PC-3 (cell line): ENCODE measurements at regions not wholly inside any gene's neighbourhood (a gene's known extent, or its start where the extent isn't known, plus 50 kb on each side); places are given as distances from the start of the nearest gene placed in this dataset.

Experiments used
- ATAC-seq: fragments of 200-7000 bp; cut with Tn5 transposase; 2 replicates; pipeline ENCODE4 v1.9.1; 2020; ENCODE audit warnings: mild to moderate bottlenecking, moderate library complexity
- BruUV-seq: library from RNA; stranded (reverse); fragments of 400-500 nt; replicated peaks from 2 replicates; lab custom pipeline; 2021; lab: Mats Ljungman, UMichigan
- CTCF ChIA-PET: fragments of 300-600 bp; sonication (Branson Sonifier 250); formaldehyde crosslinking; loops from one replicate; lab custom pipeline; 2022; ENCODE audit warnings: antibody characterized with exemption; lab: Charles Lee
- POLR2A ChIA-PET: fragments of 300-600 bp; sonication (Branson Sonifier 250); formaldehyde crosslinking; loops from one replicate; lab custom pipeline; 2022; ENCODE audit warnings: antibody characterized with exemption; ENCODE audit not compliant: unreplicated experiment; lab: Charles Lee
- DNase-seq: peaks from one replicate; pipeline ENCODE4 v3.0.0-alpha.2; 2015
- H2AFZ ChIP-seq: fragments of 300-600 bp; sonication (generic); 2 replicates; pipeline ENCODE4 v1.6.0; 2016; ENCODE audit warnings: antibody characterized with exemption, low read length
- H3F3A ChIP-seq: fragments of 300-600 bp; sonication (generic); one replicate; pipeline ENCODE4 v1.6.0; 2017; ENCODE audit warnings: antibody characterized with exemption, low read length, control low read depth, mild to moderate bottlenecking; ENCODE audit not compliant: unreplicated experiment
- H3K27ac ChIP-seq: fragments of 300-600 bp; sonication (generic); 2 replicates; pipeline ENCODE4 v1.5.1; 2016; ENCODE audit warnings: mild to moderate bottlenecking, low read length
- H3K27me3 ChIP-seq: fragments of 300-600 bp; sonication (generic); 2 replicates; pipeline ENCODE4 v1.6.1; 2016; ENCODE audit warnings: low read length, mixed read lengths
- H3K36me3 ChIP-seq: fragments of 300-600 bp; sonication (generic); 2 replicates; pipeline ENCODE4 v1.6.1; 2016; ENCODE audit warnings: low read depth, mixed run types, low read length, mixed read lengths
- H3K4me1 ChIP-seq: fragments of 300-600 bp; sonication (generic); 2 replicates; pipeline ENCODE4 v1.5.1; 2016; ENCODE audit warnings: low read length; ENCODE audit not compliant: insufficient read depth
- H3K4me2 ChIP-seq: fragments of 300-600 bp; sonication (generic); 2 replicates; pipeline ENCODE4 v1.6.0; 2016; ENCODE audit warnings: low read length
- H3K4me3 ChIP-seq: fragments of 300-600 bp; sonication (generic); 2 replicates; pipeline ENCODE4 v1.5.1; 2016; ENCODE audit warnings: mild to moderate bottlenecking, low read length, mixed read lengths
- H3K79me2 ChIP-seq: fragments of 300-600 bp; sonication (generic); 2 replicates; pipeline ENCODE4 v1.6.1; 2017; ENCODE audit warnings: low read length, mixed read lengths
- H3K9ac ChIP-seq: fragments of 300-600 bp; sonication (generic); 2 replicates; pipeline ENCODE4 v1.6.0; 2016; ENCODE audit warnings: mild to moderate bottlenecking, low read length
- H3K9me2 ChIP-seq: fragments of 300-600 bp; sonication (generic); replicated peaks from 2 replicates; pipeline ENCODE4 v1.6.1; 2016; ENCODE audit warnings: mixed run types, low read length, mixed read lengths
- H3K9me3 ChIP-seq: fragments of 300-600 bp; sonication (generic); 2 replicates; pipeline ENCODE4 v1.6.1; 2016; ENCODE audit warnings: low read length, mixed read lengths
- H4K20me1 ChIP-seq: fragments of 300-600 bp; sonication (generic); 2 replicates; pipeline ENCODE4 v1.6.1; 2016; ENCODE audit warnings: low read length, mixed read lengths
- CTCF ChIP-seq: fragments of 300-600 bp; sonication (generic); conservative IDR thresholded peaks from 2 replicates; pipeline ENCODE4 v1.5.1; 2017; ENCODE audit warnings: antibody characterized with exemption, low read depth, mild to moderate bottlenecking, low read length
- EZH2 ChIP-seq: fragments of 300-600 bp; sonication (generic); IDR thresholded peaks from one replicate; pipeline ENCODE4 v1.6.1; 2017; ENCODE audit warnings: antibody characterized with exemption, mild to moderate bottlenecking, low read length; ENCODE audit not compliant: unreplicated experiment
- EZH2phosphoT487 ChIP-seq: fragments of 300-600 bp; sonication (generic); IDR thresholded peaks from 2 replicates; pipeline ENCODE4 v1.6.1; 2018; ENCODE audit warnings: mild to moderate bottlenecking, antibody characterized with exemption, low read length, borderline replicate concordance
- intact Hi-C: fragments of 100-400 bp; cut with micrococcal nuclease; formaldehyde crosslinking; loops from 2 replicates; pipeline ENCODE4 v1.9.0; 2023

- ATAC-seq: no peak
- POLR2A ChIA-PET: no interaction called here
- no peak for DNase-seq
- Histone ChIP-seq H3K4me2 (no peak overlapping the region), H3K9me3 (no peaks in the 10 kb centered on the region), H3K4me3 (no peak overlapping the region), H3F3A (no peaks in the 10 kb centered on the region), H4K20me1 (no peaks in the 10 kb centered on the region), H3K27ac (no peak overlapping the region), H3K27me3 (no peaks in the 10 kb centered on the region), H3K79me2 (no peaks in the 10 kb centered on the region), H3K4me1 (no peaks in the 10 kb centered on the region), H3K9ac (no peak overlapping the region), H3K9me2 (no peaks in the 10 kb centered on the region), H2AFZ (no peak overlapping the region), H3K36me3 (no peaks in the 10 kb centered on the region)
- TF ChIP-seq EZH2 (no peak), CTCF (no peak), EZH2phosphoT487 (no peak)
- intact Hi-C loops: no loop called here
- CTCF ChIA-PET: no interaction called here
- BruUV-seq: no TSS peak
Measured at GRCh38 chr12:74370608-74371216, 166.9 kb upstream of the ATXN7L3B start.

GRCh38 chr12:74379114-74379513, 158.5 kb upstream of the ATXN7L3B start:
- Histone ChIP-seq H3K9ac (no peak overlapping the region), H3K79me2 (no peaks in the 10 kb centered on the region), H2AFZ (no peak overlapping the region), H4K20me1 (no peaks in the 10 kb centered on the region), H3K4me3 (no peak overlapping the region), H3K27me3 (no peaks in the 10 kb centered on the region), H3K27ac (no peak overlapping the region), H3K4me1 (no peaks in the 10 kb centered on the region), H3K9me3 (no peaks in the 10 kb centered on the region), H3F3A (no peaks in the 10 kb centered on the region), H3K4me2 (no peak overlapping the region), H3K9me2 (no peaks in the 10 kb centered on the region), H3K36me3 (no peaks in the 10 kb centered on the region)
- intact Hi-C loops: no loop called here
- BruUV-seq: no TSS peak
- DNase-seq: no peak
- TF ChIP-seq EZH2phosphoT487 (no peak), CTCF (no peak), EZH2 (no peak)
- CTCF ChIA-PET: no interaction called here
- no peak for ATAC-seq
- POLR2A ChIA-PET: no interaction called here

GRCh38 chr12:74381958-74382357, 155.7 kb upstream of the ATXN7L3B start:
- H3F3A ChIP-seq: no peaks in the 10 kb centered on the region
- no peaks in the 10 kb centered on the region for H3K9me3 ChIP-seq
- H3K36me3 ChIP-seq: no peaks in the 10 kb centered on the region
- H3K27ac ChIP-seq: no peak overlapping the region
- no peak overlapping the region for H3K4me3 ChIP-seq
- no peaks in the 10 kb centered on the region for H3K4me1 ChIP-seq
- DNase-seq: no peak
- no peak for ATAC-seq
- no peaks in the 10 kb centered on the region for H3K27me3 ChIP-seq
- ChIA-PET POLR2A (no interaction called here), CTCF (no interaction called here)
- H3K4me2 ChIP-seq: no peak overlapping the region
- H3K79me2 ChIP-seq: no peaks in the 10 kb centered on the region
- H3K9me2 ChIP-seq: no peaks in the 10 kb centered on the region
- no peaks in the 10 kb centered on the region for H4K20me1 ChIP-seq
- H3K9ac ChIP-seq: no peak overlapping the region
- intact Hi-C loops: no loop called here
- TF ChIP-seq CTCF: no peak
- TF ChIP-seq EZH2: no peak
- no peak for TF ChIP-seq EZH2phosphoT487
- BruUV-seq: no TSS peak
- no peak overlapping the region for H2AFZ ChIP-seq
